Neural cell (in vitro differentiated cells): ENCODE measurements at regions not wholly inside any gene's neighbourhood (a gene's known extent, or its start where the extent isn't known, plus 50 kb on each side); places are given as distances from the start of the nearest gene placed in this dataset.

Source experiments
- EZH2 ChIP-seq: fragments of 200-600, 300-800 bp; shearing (Covaris generic), sonication (generic); IDR thresholded peaks from 2 replicates; pipeline ENCODE4 v1.6.1; 2014; ENCODE audit warnings: antibody characterized with exemption, low read length, borderline replicate concordance, mild to moderate bottlenecking; ENCODE audit not compliant: insufficient read depth, poor library complexity, severe bottlenecking
- MXI1 ChIP-seq: fragments of 450-650 bp; conservative IDR thresholded peaks from 2 replicates; pipeline ENCODE4 v1.6.1; 2014; ENCODE audit warnings: antibody characterized with exemption, mild to moderate bottlenecking; ENCODE audit not compliant: poor library complexity, severe bottlenecking
- POLR2AphosphoS5 ChIP-seq: IDR thresholded peaks from 2 replicates; pipeline ENCODE4 v1.6.1; 2012
- RAD21 ChIP-seq: fragments of 450-650 bp; conservative IDR thresholded peaks from 2 replicates; pipeline ENCODE4 v1.6.1; 2014; ENCODE audit warnings: antibody characterized with exemption, mild to moderate bottlenecking, moderate library complexity
- TAF1 ChIP-seq: IDR thresholded peaks from 2 replicates; pipeline ENCODE4 v1.6.1; 2012; ENCODE audit warnings: low read depth
- TF ChIP-seq, protein P1 (sequence below): fragments of 450-650 bp; IDR thresholded peaks from 2 replicates; pipeline ENCODE4 v1.5.1; 2014; ENCODE audit warnings: antibody characterized with exemption, mild to moderate bottlenecking, moderate library complexity; ENCODE audit not compliant: poor library complexity, severe bottlenecking
- TF ChIP-seq, protein P2 (sequence below): IDR thresholded peaks from 2 replicates; pipeline ENCODE4 v1.6.1; 2012; ENCODE audit warnings: borderline replicate concordance

- TF ChIP-seq, protein P1, sequence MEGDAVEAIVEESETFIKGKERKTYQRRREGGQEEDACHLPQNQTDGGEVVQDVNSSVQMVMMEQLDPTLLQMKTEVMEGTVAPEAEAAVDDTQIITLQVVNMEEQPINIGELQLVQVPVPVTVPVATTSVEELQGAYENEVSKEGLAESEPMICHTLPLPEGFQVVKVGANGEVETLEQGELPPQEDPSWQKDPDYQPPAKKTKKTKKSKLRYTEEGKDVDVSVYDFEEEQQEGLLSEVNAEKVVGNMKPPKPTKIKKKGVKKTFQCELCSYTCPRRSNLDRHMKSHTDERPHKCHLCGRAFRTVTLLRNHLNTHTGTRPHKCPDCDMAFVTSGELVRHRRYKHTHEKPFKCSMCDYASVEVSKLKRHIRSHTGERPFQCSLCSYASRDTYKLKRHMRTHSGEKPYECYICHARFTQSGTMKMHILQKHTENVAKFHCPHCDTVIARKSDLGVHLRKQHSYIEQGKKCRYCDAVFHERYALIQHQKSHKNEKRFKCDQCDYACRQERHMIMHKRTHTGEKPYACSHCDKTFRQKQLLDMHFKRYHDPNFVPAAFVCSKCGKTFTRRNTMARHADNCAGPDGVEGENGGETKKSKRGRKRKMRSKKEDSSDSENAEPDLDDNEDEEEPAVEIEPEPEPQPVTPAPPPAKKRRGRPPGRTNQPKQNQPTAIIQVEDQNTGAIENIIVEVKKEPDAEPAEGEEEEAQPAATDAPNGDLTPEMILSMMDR = no peak
- TF ChIP-seq EZH2 (no peak), POLR2AphosphoS5 (no peak), RAD21 (no peak), MXI1 (no peak), TAF1 (no peak)
- TF ChIP-seq, protein P2, sequence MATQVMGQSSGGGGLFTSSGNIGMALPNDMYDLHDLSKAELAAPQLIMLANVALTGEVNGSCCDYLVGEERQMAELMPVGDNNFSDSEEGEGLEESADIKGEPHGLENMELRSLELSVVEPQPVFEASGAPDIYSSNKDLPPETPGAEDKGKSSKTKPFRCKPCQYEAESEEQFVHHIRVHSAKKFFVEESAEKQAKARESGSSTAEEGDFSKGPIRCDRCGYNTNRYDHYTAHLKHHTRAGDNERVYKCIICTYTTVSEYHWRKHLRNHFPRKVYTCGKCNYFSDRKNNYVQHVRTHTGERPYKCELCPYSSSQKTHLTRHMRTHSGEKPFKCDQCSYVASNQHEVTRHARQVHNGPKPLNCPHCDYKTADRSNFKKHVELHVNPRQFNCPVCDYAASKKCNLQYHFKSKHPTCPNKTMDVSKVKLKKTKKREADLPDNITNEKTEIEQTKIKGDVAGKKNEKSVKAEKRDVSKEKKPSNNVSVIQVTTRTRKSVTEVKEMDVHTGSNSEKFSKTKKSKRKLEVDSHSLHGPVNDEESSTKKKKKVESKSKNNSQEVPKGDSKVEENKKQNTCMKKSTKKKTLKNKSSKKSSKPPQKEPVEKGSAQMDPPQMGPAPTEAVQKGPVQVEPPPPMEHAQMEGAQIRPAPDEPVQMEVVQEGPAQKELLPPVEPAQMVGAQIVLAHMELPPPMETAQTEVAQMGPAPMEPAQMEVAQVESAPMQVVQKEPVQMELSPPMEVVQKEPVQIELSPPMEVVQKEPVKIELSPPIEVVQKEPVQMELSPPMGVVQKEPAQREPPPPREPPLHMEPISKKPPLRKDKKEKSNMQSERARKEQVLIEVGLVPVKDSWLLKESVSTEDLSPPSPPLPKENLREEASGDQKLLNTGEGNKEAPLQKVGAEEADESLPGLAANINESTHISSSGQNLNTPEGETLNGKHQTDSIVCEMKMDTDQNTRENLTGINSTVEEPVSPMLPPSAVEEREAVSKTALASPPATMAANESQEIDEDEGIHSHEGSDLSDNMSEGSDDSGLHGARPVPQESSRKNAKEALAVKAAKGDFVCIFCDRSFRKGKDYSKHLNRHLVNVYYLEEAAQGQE = no peak
Measured at GRCh38 chr6:145486306-145486705, 249.0 kb downstream of the EPM2A start.
